Panc1 (cell line): ENCODE measurements at regions not wholly inside any gene's neighbourhood (a gene's known extent, or its start where the extent isn't known, plus 50 kb on each side); places are given as distances from the start of the nearest gene placed in this dataset.

Experiments used
- CTCF ChIP-seq: fragments of 450-650 bp; IDR thresholded peaks from 2 replicates; pipeline ENCODE4 v1.5.1; 2017; ENCODE audit warnings: mild to moderate bottlenecking
- POLR2AphosphoS5 ChIP-seq: IDR thresholded peaks from 2 replicates; pipeline ENCODE4 v1.6.1; 2012; ENCODE audit warnings: mild to moderate bottlenecking, low read depth, low read length, moderate library complexity

- TF ChIP-seq CTCF (no peak), POLR2AphosphoS5 (no peak)
Observed at GRCh38 chr20:23226612-23227265, 123.9 kb upstream of the NXT1 start.
